ENCODE measurements at regions not wholly inside any gene's neighbourhood (a gene's known extent, or its start where the extent isn't known, plus 50 kb on each side); places are given as distances from the start of the nearest gene placed in this dataset.

DNA sequence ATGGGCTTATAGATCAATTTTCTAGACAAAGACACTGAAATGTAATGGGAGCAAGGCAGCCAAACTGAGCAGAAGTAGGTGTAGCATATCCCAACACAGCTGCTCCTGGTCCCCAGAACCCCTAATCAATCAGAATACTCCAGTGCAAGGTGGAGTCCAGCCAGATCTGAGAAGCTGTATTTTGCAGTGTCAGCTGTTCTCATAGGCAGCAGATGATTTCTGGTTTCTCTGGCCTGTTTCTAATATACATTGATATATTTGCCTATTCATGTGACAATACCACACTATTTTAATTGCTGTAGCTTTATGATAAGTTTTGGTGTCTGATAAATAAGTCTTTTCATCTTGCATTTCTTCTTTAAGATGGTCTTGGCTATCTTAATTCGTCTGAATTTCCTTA is 117.4 kb upstream of the STARD3NL start:
- FAIRE-seq (no peak), DNase-seq (ENCODE audit: insufficient read length, low spot score) (no peak)
- no peak for TF ChIP-seq POLR2A (IDR thresholded peaks at IDR 0.05; ENCODE audit: low read depth, low read length)
- TF ChIP-seq TAF1 (IDR thresholded peaks at IDR 0.05; ENCODE audit: low read depth, low read length): no peak
- no peak for TF ChIP-seq SPI1 (IDR thresholded peaks at IDR 0.05; ENCODE audit: low read depth, low read length)
- TF ChIP-seq POU2F2 (IDR thresholded peaks at IDR 0.05; ENCODE audit: low read depth, low read length): no peak
- TF ChIP-seq PAX5 (IDR thresholded peaks at IDR 0.05; ENCODE audit: insufficient read depth, low read length, severe bottlenecking): no peak
- TF ChIP-seq POLR2AphosphoS5 (IDR thresholded peaks at IDR 0.05; ENCODE audit: low read depth, low read length): no peak

DNA sequence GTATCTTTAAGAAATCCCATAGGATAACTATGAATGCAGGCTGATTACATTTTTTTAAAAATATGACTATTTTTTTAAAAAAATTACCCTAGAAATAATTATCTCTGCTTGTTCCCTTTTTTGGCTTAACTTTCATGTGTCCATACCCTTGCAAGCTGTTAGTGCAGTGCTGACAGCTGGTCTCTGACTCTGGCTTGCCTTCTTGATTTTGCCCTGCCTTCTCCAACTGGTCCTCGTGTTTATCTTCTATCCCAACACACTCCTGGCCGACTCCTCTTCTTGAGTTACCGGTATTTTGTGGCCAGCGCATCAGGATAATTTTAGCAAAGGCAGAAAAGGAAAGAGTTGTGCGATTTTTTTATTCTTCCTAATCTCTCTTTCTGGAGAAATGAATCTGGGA is 111.7 kb upstream of the STARD3NL start:
- DNase-seq (ENCODE audit: insufficient read length, low spot score) (no peak), FAIRE-seq (no peak)

DNA sequence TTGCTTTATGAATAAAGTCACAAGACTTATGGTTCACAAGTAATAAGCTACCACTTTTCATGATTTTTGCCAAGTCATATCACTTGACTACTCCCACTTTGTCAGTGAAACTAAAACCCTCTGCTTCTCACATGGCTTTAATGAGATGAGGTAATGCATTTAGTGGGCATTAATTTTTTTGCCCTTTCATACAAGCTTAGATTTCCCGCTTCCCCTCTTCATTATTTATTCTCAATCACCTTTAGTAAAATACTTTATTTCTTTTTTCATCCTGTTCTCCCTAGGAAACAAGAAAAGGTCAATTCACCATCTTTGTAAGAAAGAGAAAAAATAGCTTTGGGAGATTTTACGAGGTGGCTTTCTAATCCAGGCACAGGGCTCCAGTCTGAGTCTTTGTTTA is 109.6 kb upstream of the STARD3NL start:
- no peak for TF ChIP-seq POLR2AphosphoS5 (IDR thresholded peaks at IDR 0.05; ENCODE audit: low read depth, low read length)
- no peak for TF ChIP-seq TAF1 (IDR thresholded peaks at IDR 0.05; ENCODE audit: low read depth, low read length)
- no peak for TF ChIP-seq SPI1 (IDR thresholded peaks at IDR 0.05; ENCODE audit: low read depth, low read length)
- no peak for TF ChIP-seq POLR2A (IDR thresholded peaks at IDR 0.05; ENCODE audit: low read depth, low read length)
- no peak for TF ChIP-seq POU2F2 (IDR thresholded peaks at IDR 0.05; ENCODE audit: low read depth, low read length)
- TF ChIP-seq PAX5 (IDR thresholded peaks at IDR 0.05; ENCODE audit: insufficient read depth, low read length, severe bottlenecking): no peak
- FAIRE-seq: no peak
- DNase-seq (ENCODE audit: insufficient read length, low spot score): no peak

More for the DNA sequence above, 111.7 kb upstream of the STARD3NL start:
- TF ChIP-seq TAF1 (IDR thresholded peaks at IDR 0.05; ENCODE audit: low read depth, low read length): no peak
- no peak for TF ChIP-seq PAX5 (IDR thresholded peaks at IDR 0.05; ENCODE audit: insufficient read depth, low read length, severe bottlenecking)
- TF ChIP-seq POLR2A (IDR thresholded peaks at IDR 0.05; ENCODE audit: low read depth, low read length): no peak
- no peak for TF ChIP-seq SPI1 (IDR thresholded peaks at IDR 0.05; ENCODE audit: low read depth, low read length)
- TF ChIP-seq POU2F2 (IDR thresholded peaks at IDR 0.05; ENCODE audit: low read depth, low read length): no peak
- no peak for TF ChIP-seq POLR2AphosphoS5 (IDR thresholded peaks at IDR 0.05; ENCODE audit: low read depth, low read length)

DNA sequence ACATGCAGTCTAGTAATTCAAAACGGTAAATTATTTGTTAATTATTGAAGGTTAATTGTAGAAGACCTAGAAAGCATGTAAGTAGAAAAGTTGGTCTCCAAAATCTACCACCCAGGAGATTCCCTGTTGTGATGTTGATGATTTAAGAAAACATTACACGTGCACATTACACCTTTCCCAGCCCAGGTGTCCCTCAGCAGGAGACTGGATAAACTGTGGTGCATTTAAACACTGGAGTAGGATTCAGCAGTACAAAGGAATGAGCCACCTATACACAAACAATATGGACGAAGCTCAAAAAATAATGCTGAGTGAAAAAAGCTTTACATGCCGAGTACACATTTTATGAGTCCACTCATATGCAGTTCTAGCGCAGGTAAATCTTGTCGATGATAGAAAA is 109.0 kb upstream of the STARD3NL start:
- DNase-seq (ENCODE audit: insufficient read length, low spot score) (no peak), FAIRE-seq (no peak)
- TF ChIP-seq PAX5 (IDR thresholded peaks at IDR 0.05; ENCODE audit: insufficient read depth, low read length, severe bottlenecking): no peak
- TF ChIP-seq POLR2A (IDR thresholded peaks at IDR 0.05; ENCODE audit: low read depth, low read length): no peak
- no peak for TF ChIP-seq TAF1 (IDR thresholded peaks at IDR 0.05; ENCODE audit: low read depth, low read length)
- TF ChIP-seq POU2F2 (IDR thresholded peaks at IDR 0.05; ENCODE audit: low read depth, low read length): no peak
- TF ChIP-seq SPI1 (IDR thresholded peaks at IDR 0.05; ENCODE audit: low read depth, low read length): no peak
- no peak for TF ChIP-seq POLR2AphosphoS5 (IDR thresholded peaks at IDR 0.05; ENCODE audit: low read depth, low read length)

DNA sequence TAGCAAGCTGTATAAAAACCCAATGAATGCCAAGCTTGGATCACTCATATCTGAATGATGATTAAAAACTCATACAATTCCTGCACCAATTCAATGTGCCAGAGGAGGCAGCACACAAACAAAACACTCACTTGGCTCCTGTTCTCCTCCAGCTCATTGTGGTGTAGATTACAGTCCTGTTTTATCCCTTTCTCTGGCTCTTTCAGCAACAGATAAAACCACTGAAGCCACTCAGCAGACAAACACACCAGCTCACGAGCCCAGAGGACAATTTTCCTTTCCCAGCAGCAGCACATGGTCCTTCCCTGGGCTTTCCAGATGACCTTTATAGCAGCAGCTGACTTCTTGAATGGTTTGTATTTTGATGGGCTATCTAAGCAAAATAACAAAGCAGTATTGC is 107.3 kb upstream of the STARD3NL start:
- DNase-seq (ENCODE audit: insufficient read length, low spot score): peak; percentile 10
- TF ChIP-seq SPI1 (IDR thresholded peaks at IDR 0.05; ENCODE audit: low read depth, low read length) (no peak), POLR2AphosphoS5 (IDR thresholded peaks at IDR 0.05; ENCODE audit: low read depth, low read length) (no peak), POU2F2 (IDR thresholded peaks at IDR 0.05; ENCODE audit: low read depth, low read length) (no peak), PAX5 (IDR thresholded peaks at IDR 0.05; ENCODE audit: insufficient read depth, low read length, severe bottlenecking) (no peak), POLR2A (IDR thresholded peaks at IDR 0.05; ENCODE audit: low read depth, low read length) (no peak), TAF1 (IDR thresholded peaks at IDR 0.05; ENCODE audit: low read depth, low read length) (no peak)
- FAIRE-seq: no peak

DNA sequence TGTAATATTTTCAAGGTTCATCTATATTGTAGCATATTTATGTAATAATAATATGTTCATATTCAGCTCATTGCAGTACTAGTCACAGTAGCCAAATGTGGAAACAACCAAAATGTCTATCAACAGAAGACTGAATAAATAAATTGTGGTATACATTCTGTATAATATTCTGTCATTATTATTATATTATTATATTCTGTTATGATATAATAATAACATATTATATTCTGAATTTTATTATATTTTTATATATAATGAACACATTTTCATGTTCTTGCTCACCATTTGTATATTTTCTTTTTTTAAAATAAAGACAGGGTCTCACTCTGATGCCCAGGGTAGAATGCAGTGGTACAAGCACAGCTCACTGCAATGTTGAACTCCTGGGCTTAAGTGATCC is 91.2 kb upstream of the STARD3NL start:
- FAIRE-seq (no peak), DNase-seq (ENCODE audit: insufficient read length, low spot score) (no peak)
- TF ChIP-seq POU2F2 (IDR thresholded peaks at IDR 0.05; ENCODE audit: low read depth, low read length) (no peak), POLR2A (IDR thresholded peaks at IDR 0.05; ENCODE audit: low read depth, low read length) (no peak), TAF1 (IDR thresholded peaks at IDR 0.05; ENCODE audit: low read depth, low read length) (no peak), POLR2AphosphoS5 (IDR thresholded peaks at IDR 0.05; ENCODE audit: low read depth, low read length) (no peak), SPI1 (IDR thresholded peaks at IDR 0.05; ENCODE audit: low read depth, low read length) (no peak), PAX5 (IDR thresholded peaks at IDR 0.05; ENCODE audit: insufficient read depth, low read length, severe bottlenecking) (no peak)

DNA sequence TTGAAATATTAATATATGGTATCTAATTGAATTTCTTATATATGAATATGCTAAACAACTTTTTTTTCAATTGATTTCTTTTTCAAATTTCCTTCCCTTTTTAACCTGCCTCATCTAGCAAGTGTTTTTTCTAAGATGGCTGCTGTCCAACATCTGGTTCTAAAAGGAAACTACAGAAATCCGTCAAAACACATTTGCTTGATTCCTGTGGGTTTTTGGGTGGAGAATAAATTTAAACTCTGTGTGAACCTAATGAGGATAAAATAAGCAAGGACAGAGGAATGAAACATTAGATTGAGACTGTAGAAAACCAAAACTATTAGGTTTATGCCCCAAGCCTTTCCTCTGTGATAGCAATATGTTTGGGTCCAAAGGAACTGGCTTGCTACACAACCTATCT is 75.5 kb upstream of the STARD3NL start:
- no peak for FAIRE-seq
- DNase-seq (ENCODE audit: insufficient read length, low spot score): no peak
- TF ChIP-seq PAX5 (IDR thresholded peaks at IDR 0.05; ENCODE audit: insufficient read depth, low read length, severe bottlenecking) (no peak), SPI1 (IDR thresholded peaks at IDR 0.05; ENCODE audit: low read depth, low read length) (no peak), POLR2AphosphoS5 (IDR thresholded peaks at IDR 0.05; ENCODE audit: low read depth, low read length) (no peak), POLR2A (IDR thresholded peaks at IDR 0.05; ENCODE audit: low read depth, low read length) (no peak), POU2F2 (IDR thresholded peaks at IDR 0.05; ENCODE audit: low read depth, low read length) (no peak), TAF1 (IDR thresholded peaks at IDR 0.05; ENCODE audit: low read depth, low read length) (no peak)

DNA sequence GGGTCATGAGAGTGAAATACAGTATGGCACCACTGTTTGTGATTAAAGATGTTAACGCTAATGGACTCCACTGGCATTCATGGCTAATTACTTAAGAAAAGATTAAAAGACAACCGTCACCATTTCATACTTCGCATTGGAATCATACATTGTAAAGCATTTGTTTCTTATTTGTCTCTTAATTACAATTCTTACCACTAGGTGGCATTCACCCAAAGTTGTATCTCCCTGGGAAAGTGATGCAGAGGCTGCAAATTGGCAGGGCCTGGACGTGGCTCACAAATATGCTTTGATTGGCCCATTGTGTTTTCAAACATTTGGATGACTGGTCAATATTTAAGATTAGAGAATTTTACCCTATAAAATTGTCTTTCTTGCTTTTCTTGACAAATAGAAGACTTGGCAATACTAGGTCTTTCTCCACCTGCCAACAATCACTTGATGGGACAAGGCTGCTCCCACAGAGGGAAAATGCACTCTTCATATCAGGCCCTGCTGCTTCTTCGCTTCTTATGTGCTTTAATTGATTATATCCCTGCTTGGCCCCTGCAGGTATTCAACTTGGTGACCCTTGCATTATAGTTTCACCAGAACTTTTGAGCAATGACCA is 72.1 kb upstream of the STARD3NL start:
- DNase-seq (ENCODE audit: insufficient read length, low spot score) (no peak), FAIRE-seq (peak; percentile 81)
- TF ChIP-seq PAX5 (IDR thresholded peaks at IDR 0.05; ENCODE audit: insufficient read depth, low read length, severe bottlenecking) (no peak), POLR2AphosphoS5 (IDR thresholded peaks at IDR 0.05; ENCODE audit: low read depth, low read length) (no peak), TAF1 (IDR thresholded peaks at IDR 0.05; ENCODE audit: low read depth, low read length) (no peak), POU2F2 (IDR thresholded peaks at IDR 0.05; ENCODE audit: low read depth, low read length) (no peak), SPI1 (IDR thresholded peaks at IDR 0.05; ENCODE audit: low read depth, low read length) (no peak), POLR2A (IDR thresholded peaks at IDR 0.05; ENCODE audit: low read depth, low read length) (no peak)

DNA sequence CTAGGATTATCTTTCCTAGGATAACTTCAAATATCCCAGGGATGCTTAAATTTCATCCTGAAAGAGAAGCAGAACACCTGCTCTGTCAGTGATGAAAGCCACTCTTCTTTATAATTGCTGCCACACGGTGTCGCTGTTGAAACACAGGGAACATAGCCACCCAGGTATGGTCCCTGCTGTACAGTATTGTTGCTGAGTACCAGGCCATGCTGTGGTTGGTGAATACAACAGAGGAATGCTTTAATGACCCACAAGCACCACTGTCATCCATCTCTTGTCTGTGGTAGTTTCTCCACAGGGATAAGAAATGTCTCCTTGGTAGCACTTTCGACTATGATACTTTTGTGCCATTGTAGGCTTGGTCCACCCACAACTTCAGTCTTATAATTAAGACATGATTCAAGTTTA is 70.6 kb upstream of the STARD3NL start:
- no peak for TF ChIP-seq POLR2A (IDR thresholded peaks at IDR 0.05; ENCODE audit: low read depth, low read length)
- TF ChIP-seq TAF1 (IDR thresholded peaks at IDR 0.05; ENCODE audit: low read depth, low read length): no peak
- TF ChIP-seq SPI1 (IDR thresholded peaks at IDR 0.05; ENCODE audit: low read depth, low read length): no peak
- DNase-seq (ENCODE audit: insufficient read length, low spot score) (peak; percentile 14), FAIRE-seq (peak; percentile 98)

DNA sequence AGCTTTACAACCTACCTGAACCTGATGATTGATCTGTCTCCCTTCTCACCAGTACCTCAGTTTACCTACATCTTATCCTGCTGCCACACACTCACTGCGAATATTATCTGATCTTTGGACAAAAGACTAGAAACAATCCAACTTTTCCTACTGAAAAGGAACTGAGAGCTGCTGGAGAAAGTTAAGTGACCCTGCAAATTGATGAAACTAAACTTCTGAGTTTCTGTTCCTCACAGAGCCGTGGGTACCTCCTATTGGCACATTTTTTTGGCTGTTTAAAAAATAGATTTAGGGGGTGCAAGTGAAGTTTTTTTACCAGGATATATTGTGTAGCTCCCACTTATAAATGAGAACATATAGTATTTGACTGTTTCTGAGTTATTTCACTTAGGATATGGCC is 66.0 kb upstream of the STARD3NL start:
- no peak for DNase-seq (ENCODE audit: insufficient read length, low spot score)
- FAIRE-seq: no peak
- TF ChIP-seq POLR2A (IDR thresholded peaks at IDR 0.05; ENCODE audit: low read depth, low read length) (no peak), POU2F2 (IDR thresholded peaks at IDR 0.05; ENCODE audit: low read depth, low read length) (no peak), SPI1 (IDR thresholded peaks at IDR 0.05; ENCODE audit: low read depth, low read length) (peak; percentile 82)

All from GM12891 (cell line).